ENCODE measurements at regions not wholly inside any gene's neighbourhood (a gene's known extent, or its start where the extent isn't known, plus 50 kb on each side); places are given as distances from the start of the nearest gene placed in this dataset.

- TF ChIP-seq POLR2A (IDR thresholded peaks at IDR 0.05; ENCODE audit: low read length) (no peak), GATA1 (IDR thresholded peaks at IDR 0.05; ENCODE audit: low read depth, low read length) (no peak)
Measured at GRCh38 chr20:22217712-22218352, 366.5 kb downstream of the FOXA2 start.

Data from erythroblast (primary cell).